Retinal pigment epithelial cell (primary cell): ENCODE measurements at regions not wholly inside any gene's neighbourhood (a gene's known extent, or its start where the extent isn't known, plus 50 kb on each side); places are given as distances from the start of the nearest gene placed in this dataset.

ENCODE experiments used
- DNase-seq: peaks from one replicate; pipeline ENCODE4 v3.0.0-alpha.2; 2010; ENCODE audit warnings: low read depth
- H3K4me3 ChIP-seq: 2 replicates; pipeline ENCODE4 v1.5.1; 2011; ENCODE audit warnings: mild to moderate bottlenecking, low read length, control low read depth, moderate library complexity
- CTCF ChIP-seq: conservative IDR thresholded peaks from 2 replicates; pipeline ENCODE4 v1.5.1; 2011; ENCODE audit warnings: low read depth, low read length, control low read depth, inconsistent platforms

GRCh38 chr5:101425339-101425859 is 522.3 kb upstream of the ST8SIA4 start:
- no peak for DNase-seq
- TF ChIP-seq CTCF: no peak
- no peak overlapping the region for H3K4me3 ChIP-seq

GRCh38 chr5:101424530-101425175 is 521.6 kb upstream of the ST8SIA4 start:
- peak; percentile 54 for DNase-seq
- H3K4me3 ChIP-seq: no peak overlapping the region
- TF ChIP-seq CTCF: no peak

GRCh38 chr5:101418713-101419118 is 515.6 kb upstream of the ST8SIA4 start:
- no peak for DNase-seq
- TF ChIP-seq CTCF: no peak
- no peak overlapping the region for H3K4me3 ChIP-seq

- TF ChIP-seq CTCF: no peak
- no peak overlapping the region for H3K4me3 ChIP-seq
- DNase-seq: no peak
Measured at GRCh38 chr5:101404531-101404930, 501.4 kb upstream of the ST8SIA4 start.

- DNase-seq: no peak
Measured at GRCh38 chr5:101393795-101394450, 490.8 kb upstream of the ST8SIA4 start.

GRCh38 chr5:101390151-101390908 is 487.2 kb upstream of the ST8SIA4 start:
- peak; percentile 79 for TF ChIP-seq CTCF
- DNase-seq: peak; percentile 36
- no peak overlapping the region for H3K4me3 ChIP-seq

More at GRCh38 chr5:101393795-101394450, 490.8 kb upstream of the ST8SIA4 start:
- no peak for TF ChIP-seq CTCF
- no peak overlapping the region for H3K4me3 ChIP-seq
